NOMO-1 treated with DMSO at 0.1 percent for 48 hours (cell line): ENCODE measurements at regions not wholly inside any gene's neighbourhood (a gene's known extent, or its start where the extent isn't known, plus 50 kb on each side); places are given as distances from the start of the nearest gene placed in this dataset.

Experiments used
- DNase-seq: peaks from one replicate; lab custom pipeline; 2025; ENCODE audit not compliant: unreplicated experiment; lab: John Stamatoyannopoulos, UW

DNA sequence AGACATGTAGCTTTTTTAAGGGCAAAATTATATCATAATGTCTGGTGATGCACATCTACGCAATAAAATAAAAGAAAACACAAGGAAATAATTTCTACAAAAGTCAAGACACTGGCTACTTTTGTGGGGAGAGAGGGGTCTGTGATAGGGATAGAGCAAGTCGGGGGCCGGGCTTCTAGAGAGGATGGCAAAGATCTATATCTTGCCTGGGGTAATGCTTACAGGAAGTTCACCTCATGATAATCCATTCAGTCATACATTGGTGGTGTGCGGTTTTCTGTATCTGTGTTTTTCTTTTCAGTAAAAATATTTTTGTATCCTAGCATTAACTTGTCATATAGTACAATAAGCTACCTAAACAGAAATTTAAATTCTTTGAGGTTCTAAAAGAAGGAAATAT, 178.8 kb downstream of the ARRDC4 start:
- DNase-seq, result no peak

DNA sequence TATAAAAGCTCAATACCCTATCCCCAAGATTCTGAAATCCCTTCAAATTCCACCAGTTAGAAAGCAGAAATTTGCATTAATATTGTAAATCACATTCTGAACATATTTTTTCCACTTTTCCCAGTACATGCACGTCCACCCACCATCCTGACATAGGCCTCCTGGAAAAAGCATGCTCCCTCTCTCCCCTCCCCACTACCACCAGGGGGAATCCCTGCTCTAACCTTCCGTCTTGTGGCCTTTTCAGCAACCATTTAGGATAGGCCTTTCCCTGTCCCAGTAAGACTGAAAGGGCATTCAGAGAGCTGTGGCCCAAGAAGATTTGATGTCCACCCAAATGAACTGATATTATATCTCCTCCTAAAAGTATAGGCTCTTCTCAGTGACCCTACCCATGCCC, 182.1 kb downstream of the ARRDC4 start:
- no peak for DNase-seq

DNA sequence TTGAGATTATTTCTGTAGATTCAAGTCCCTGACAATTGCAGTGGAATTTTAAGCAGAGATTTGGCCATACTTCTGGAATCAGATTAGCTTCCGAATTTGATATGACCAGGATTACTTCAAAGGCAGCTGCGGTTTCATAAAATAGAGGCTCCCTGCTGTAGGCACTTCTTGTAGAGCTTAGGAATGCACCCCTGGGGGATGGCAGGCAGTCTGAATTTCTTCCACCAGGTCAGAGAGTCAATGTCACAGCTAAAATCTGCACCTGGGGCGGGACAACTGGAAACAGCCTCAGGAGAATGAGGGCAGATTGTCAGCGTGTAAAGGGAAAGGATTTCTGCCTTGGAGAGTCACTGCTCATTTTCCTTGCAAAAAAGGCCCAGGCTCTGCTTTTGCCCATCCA, 182.6 kb downstream of the ARRDC4 start:
- no peak for DNase-seq

DNA sequence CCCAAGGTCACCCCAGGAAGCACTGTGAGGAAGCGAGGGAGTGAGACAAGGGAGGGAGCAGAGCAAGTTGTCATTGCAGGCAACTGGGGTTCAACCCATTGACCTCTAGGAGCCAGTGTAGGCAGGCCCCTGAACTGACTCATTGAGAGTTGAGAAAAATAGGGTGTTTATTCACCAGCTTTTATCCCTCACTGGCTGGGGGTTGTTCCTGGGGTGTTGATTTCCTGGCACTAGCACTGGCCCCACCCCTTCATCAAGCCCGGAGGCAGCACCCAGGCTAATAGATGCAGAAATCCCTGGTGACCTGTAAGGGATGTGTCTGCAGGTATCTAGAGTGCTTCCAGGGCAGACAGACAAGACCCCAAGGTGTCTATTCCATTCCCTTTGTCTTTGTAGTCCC, 183.9 kb downstream of the ARRDC4 start:
- no peak for DNase-seq

DNA sequence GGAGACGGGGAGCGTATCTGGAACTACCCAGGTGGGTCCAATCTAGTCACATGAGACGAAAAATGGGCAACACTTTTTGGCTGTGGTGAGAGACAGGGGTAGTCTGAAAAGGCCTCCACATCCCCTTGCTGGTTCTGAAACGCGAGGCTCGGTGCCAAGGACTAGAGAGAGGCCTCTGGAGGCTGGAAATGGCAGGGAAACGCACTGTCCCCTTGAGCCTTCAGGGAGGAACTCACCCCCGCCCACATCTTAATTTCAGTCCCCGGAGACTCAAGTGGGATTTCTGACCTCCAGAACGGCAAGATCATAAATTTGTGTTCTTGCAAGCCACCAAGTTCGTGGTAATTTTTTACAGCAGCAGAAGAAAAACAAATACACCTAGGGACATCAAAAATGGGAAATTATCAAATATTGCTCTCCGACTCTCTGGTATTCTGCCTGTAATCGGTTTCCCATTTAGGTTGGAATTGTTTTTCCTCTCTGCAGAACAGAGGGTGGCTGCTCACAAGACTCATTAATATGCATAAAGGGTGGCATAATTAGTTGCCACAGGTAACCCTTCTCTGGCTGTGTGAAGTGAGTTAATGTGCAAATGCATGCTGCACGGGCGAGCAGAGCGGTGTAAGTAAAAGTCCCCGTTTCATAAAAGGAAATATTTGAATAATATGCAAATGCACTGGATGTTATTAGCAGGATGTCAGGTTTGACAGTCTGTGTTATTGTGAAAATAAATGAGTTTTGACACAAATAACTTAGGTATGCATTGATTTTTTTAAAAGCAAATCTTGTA, 185.7 kb downstream of the ARRDC4 start:
- no peak for DNase-seq

DNA sequence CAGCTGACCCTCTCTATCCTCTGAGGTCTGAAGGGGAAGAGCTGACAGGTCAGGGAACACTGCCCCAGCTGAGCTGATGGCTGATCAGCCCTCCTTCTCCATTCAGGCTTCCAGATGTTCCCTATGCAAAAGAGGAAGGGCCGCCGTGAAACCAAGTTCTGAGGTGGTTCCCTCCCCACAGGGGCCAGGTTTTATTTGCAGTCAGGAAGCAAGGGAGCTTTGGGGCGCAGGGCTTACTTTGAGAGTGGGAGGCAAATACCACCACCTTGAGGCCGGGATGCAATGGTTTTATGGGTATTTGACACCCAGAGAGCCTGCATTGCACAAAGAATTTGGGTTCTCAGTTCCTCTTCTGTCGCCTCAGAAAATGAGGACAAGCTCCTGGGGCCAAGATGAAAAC, 186.9 kb downstream of the ARRDC4 start:
- peak; percentile 74 for DNase-seq

DNA sequence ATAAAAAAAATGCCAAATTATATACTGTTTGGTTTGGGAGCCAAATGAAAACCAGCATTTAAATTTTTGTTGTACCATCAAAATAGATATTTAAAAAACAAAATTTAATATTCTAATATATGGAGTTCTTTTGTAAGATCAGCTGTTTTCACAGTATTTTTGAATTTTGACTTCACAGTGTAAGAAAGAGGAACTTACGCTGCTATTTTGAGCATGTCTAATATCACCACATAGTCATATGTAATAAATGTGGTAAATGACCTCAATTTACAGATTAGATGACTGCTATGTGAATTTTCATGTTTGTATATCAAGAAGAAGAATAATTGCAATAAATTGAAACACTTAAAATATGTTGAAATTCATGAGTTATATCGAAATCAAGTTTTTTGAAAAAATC, 189.6 kb downstream of the ARRDC4 start:
- peak; percentile 71 for DNase-seq

DNA sequence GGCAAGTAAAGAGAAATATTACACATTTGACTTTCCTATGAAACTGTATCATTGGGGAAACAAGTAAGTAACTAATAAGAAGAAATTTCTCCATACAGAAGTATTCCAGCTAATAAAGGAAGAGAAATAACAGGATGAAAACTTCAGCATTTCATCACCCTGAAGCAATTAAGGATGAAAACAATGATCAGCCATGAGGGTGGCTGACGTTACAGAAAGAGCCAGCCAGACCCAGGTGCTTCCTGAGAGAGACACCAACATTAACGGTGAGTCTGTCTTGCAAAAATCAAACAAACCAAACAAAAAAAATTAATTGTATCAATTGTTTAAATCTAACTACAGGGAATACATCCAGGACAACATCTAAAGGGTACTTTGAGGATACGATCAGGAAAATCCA, 190.0 kb downstream of the ARRDC4 start:
- no peak for DNase-seq

DNA sequence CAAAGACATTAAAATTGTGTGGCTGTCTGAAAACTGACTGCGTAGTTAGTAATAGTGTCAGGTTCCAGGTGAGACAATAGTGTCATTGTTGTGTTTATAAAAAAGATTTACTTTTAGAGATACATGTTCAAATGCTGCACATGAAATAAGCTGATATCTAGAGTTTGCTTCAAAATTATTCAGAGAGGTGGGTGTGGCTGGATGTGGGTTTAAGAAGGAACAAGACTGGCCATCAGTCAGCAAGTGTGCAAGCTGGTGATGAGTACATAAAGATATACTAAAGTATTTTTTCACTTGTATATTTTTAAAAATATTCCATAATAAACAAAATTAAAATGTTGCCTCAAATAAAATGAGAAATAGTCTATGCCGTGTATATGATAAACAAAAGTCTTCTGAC, 190.6 kb downstream of the ARRDC4 start:
- DNase-seq, result no peak

DNA sequence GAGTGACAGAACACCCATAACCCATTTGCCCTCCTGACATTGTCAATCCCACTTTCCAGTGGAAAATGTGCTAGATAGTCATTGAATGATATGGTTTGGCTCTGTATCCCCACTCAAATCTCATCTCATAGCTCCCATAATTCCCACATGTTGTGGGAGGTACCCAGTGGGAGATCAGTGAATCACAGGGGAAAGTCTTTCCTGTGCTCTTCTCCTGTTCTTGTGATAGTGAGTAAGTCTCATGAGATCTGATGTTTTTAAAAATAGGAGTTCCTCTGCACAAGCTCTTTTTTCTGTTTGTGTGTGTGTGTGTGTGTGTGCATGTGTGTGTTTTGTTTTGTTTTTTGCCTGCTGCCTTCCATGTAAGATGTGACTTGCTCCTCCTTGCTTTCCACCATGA, 191.7 kb downstream of the ARRDC4 start:
- no peak for DNase-seq

DNA sequence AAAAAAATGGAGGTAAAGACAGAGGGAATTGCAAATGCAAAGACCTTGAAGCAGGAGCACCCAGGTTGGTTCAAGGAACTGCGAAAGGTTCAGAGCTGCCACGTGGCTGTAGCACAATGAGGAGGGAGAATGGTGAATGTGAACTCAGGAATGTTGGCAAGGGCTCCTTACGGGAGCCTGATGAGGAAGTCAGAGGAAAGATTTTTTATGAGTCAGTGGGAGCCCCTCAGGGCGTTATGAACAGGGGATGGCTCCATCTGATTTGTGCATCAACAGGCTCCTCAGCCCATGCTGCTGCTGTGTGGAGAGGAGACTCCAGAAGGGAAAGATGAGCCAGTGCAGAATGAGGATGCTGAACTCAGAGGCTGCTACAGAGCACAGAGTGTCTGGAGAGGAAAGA, 194.4 kb downstream of the ARRDC4 start:
- no peak for DNase-seq

DNA sequence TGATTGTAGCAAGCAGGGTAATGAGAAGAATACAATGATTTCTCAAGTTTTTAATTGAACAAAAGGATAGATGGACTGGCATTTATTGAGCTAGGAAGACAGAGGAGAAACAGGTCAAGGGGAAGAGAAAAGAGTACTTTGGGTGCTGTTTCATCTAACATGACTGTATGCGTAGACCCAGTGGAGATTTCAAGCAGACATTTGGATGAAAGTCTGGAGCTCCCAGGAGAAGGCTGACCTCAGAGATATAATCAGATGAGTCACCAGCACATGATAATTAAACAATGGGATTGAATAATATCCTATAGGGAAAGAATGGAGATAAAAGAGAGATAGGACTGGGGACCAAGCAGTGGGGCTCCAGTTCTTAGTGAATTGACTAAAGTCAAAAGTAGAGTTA, 194.9 kb downstream of the ARRDC4 start:
- no peak for DNase-seq

DNA sequence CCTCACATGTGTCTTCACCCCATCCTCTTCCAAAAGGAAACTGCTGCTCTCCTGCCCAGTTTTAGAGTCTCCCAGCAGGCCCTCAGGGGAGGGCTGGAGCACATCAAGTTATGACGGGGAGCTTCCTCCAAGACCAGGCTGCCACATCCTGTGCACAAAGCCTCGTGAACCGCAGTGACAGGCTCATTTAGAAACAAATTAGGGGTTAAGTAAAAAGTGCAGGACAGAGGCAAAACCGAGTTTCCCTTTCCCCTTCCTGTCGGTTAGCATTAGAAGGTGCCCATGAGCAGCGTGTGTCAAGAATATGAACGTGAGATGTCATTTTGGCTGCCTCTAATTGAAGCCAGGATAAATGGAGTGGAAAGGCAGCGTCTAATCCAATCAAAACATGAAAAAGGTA, 199.7 kb downstream of the ARRDC4 start:
- DNase-seq, result peak; percentile 95

DNA sequence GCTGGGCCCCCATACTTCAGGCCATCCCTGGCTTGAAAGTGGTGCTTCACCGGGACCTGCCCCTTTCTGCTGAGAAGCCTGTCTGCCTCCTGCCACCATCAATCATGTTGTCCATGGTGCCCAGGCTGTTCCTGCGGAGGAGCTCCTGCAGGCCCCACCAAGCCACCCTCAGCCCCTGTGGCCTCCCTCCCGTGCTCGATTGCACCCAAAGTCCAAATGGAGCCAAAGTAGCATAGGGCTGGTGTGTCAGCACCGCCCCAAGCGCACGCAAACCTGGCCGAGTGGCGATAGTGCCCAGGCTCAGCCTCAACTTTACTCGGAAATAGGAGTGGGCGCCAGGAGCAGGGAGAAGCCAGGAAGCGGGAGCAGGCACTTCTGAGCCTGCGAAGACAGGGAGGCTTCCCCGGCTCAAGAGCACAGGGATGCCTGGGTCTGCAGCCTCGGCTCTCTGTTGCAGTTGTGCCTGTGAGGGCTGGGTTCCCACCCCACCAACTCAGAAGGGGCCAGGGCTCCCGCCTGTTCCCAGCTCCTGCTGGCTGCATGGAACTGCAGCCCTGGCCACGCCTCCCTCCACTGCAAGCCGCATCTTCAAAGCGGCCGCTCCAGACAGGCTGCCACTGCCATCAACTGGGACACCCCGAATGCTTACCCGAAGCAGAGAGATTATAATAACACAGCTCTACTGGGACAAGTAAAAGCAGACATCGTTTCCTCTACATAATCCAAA, 203.0 kb downstream of the ARRDC4 start:
- no peak for DNase-seq

DNA sequence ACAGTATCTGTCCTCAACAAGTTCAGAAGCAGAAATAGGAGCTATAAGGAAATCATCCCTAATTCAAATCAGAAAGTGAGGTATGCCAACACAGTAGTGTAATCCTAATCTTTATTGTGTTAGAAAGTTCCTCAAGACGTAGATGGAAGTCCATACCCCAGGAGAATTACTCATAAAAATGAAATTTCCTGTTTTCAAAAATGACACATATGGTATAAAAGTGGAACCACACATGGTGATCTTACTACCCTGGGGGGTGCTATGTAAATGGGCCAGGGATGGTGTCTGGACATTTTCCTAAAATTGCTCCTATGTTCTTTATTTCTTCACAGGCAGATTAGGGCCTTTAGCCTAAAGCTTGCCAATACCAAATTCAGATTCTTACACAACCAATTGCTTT, 204.1 kb downstream of the ARRDC4 start:
- no peak for DNase-seq

DNA sequence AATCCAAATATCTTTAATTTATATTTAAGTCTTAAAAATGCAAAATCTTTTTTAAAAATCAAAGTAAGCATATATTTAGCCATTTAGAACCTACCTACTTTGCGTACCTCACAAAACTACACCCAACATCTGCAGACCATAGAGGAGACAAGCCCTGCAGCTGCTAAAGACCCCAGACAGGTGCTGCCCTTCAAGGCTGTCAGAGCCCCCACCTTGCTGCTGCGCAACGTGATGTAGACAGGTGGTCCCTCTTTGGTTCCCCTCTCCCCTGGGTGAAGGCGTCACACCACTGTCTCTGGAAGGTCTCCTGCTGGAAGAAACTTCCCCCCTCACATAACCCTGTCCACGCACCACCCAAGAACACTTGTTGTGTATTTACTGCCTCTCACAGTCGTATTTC, 204.5 kb downstream of the ARRDC4 start:
- no peak for DNase-seq

DNA sequence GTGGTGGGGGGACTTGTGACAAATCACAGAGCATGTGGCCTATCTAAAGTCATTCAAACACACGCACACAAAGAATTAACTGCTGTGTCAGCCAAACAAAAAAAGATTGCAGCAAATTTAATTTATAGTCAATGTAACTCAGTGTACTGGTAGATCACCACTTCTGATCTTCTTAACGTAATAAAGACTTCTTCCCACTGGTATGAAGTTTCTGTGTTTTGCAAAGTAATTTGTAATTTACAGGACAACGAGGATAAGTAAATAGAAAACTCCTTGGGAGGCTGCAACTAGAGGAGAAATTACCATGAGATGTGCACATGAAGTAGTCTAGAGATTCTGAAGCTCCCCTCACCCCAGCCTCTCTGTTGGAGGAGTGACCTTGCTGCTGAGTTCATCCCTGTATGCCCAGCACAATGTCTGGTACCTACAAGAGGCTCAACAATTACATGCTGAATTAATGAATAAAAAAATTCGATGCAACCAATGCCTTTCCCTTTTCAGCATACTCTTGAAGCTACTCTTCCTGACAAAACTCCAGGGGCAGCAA, 207.3 kb downstream of the ARRDC4 start:
- no peak for DNase-seq

DNA sequence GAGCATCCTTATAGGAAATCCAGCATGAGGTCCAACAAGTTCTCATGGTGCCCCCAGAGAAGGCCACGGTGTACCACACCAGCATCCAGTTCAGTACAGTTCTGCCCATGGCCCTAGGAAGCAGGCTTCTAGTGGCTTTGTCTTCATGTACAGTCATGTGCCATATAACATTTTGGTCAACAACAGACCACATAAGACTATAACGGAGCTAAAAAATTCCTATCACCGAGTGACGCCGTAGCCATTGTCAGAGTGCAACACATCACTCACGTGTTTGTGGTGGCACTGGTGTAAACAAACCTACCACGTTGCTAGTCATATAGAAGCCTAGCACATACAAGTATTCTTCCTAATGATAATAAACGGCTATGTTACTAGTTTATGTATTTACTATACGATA, 209.0 kb downstream of the ARRDC4 start:
- no peak for DNase-seq

DNA sequence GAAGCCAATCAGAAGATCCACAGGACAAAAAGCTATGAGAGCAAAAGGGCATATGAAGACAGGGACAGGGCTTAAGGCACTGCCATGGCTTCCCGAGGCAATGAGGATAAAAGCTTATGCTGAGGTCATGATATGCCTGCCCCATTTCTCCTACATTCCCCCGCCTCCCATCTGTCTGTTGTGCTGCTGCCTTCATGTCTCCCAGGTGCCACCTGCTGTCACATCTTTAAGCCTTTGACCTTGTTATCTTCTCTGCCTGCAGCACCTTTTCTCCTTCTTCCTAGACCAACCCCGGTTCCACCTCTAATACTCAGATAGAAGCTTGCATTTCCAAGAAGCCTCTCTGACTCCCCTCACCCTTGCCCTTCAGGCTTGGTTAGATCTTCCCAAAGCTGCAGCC, 213.8 kb downstream of the ARRDC4 start:
- no peak for DNase-seq

DNA sequence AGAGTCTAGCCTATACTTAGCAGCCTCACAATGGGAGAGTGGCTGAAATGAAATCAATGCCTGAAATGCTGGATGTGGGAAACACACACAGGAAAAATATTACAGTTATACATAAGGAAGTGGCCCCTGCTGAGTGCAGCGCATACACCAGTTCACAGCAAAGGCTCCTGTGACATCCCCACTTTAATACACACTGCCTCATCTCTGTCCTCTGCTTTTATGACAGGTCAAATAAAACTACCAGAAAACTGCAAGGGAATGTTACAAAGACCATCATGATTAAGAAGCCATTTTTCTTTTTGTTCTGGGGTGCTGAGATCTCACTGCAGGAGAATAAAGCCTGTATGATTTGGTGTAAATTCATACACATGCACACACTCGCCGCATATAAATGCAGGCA, 214.3 kb downstream of the ARRDC4 start:
- DNase-seq, result no peak

DNA sequence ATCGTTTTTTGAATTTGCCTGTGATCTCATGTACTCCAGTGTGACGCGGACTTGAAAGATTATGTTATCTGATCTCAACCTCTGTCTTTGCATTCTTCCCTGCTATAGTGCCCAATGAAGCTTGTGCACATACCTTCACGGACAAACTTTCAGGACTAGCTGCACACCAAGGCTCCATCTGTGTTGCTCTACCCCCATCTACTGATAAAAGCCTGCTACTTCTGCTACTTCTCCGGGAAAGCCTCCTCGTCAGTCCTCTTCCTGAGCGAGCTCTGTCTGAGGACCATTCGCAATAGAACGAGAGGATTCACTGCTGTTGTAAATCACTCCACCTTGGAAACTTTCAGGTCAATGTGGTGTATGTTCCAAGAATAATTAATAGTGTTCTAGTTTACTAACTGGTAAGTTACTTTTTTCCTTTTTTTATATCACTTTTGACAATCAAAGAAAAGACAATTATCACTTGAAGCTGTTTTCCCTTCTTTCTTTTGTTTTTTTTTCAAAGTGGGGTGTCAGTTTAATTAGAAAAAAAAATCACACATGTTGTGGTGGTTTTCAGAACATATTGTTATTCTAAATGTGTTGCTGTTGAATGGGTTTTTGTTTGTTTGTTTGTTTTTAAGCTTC, 217.6 kb downstream of the ARRDC4 start:
- peak; percentile 68 for DNase-seq

DNA sequence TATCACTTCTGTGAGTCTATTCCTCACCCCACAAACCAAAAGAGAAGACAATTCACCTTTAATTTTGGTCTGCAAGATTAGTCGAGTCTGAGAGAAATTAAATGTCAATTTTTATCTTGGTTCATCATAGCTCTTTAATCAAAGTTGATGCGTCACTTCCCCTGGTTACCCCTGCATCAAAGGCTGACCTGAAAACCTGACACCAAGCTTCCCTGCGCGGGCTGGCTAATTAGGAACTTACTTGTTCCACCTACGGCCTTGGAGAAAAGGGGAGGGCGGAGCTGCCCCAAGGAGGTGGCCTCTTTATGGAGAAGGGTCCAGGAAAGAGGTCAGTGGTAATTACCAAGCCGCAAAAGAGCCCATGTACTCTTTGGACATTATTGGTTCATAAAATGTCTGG, 218.4 kb downstream of the ARRDC4 start:
- no peak for DNase-seq
